IMR-90 (cell line): ENCODE measurements at regions not wholly inside any gene's neighbourhood (a gene's known extent, or its start where the extent isn't known, plus 50 kb on each side); places are given as distances from the start of the nearest gene placed in this dataset.

Experiments
- ATAC-seq: fragments of 200-7000 bp; cut with Tn5 transposase; 2 replicates; pipeline ENCODE4 v1.9.1; 2020; ENCODE audit warnings: low read depth, mild to moderate bottlenecking, moderate library complexity
- BruUV-seq: library from RNA; stranded (reverse); fragments of 400-500 nt; replicated peaks from 2 replicates; lab custom pipeline; 2021; lab: Mats Ljungman, UMichigan
- CTCF ChIA-PET: fragments of 300-600 bp; formaldehyde crosslinking; extraction: SDS; loops from one replicate; lab custom pipeline; 2021; ENCODE audit warnings: antibody characterized with exemption; lab: Yijun Ruan, JAX
- POLR2A ChIA-PET: fragments of 300-600 bp; sonication (Branson Sonifier 250); formaldehyde crosslinking; loops from one replicate; lab custom pipeline; 2022; ENCODE audit warnings: antibody characterized with exemption; ENCODE audit not compliant: unreplicated experiment; lab: Charles Lee
- DNase-seq: peaks from one replicate; pipeline ENCODE4 v3.0.0; 2013
- H2AFZ ChIP-seq: replicated peaks from 2 replicates; pipeline ENCODE3; 2013; ENCODE audit warnings: low read length, mild to moderate bottlenecking; ENCODE audit not compliant: poor library complexity
- H2AK5ac ChIP-seq: 2 replicates; pipeline ENCODE4 v1.6.1; 2013; ENCODE audit warnings: low read depth, low read length, inconsistent platforms
- H2AK9ac ChIP-seq: replicated peaks from 2 replicates; pipeline ENCODE3; 2013; ENCODE audit warnings: mild to moderate bottlenecking, low read depth, low read length, moderate library complexity; ENCODE audit not compliant: poor library complexity
- H2BK120ac ChIP-seq: 2 replicates; pipeline ENCODE4 v1.6.1; 2013; ENCODE audit warnings: low read depth, low read length, inconsistent platforms
- H2BK15ac ChIP-seq: 3 replicates; pipeline ENCODE4 v1.6.1; 2013; ENCODE audit warnings: low read depth, low read length, inconsistent platforms
- H2BK20ac ChIP-seq: 2 replicates; pipeline ENCODE4 v1.6.1; 2013; ENCODE audit warnings: low read depth, mild to moderate bottlenecking, inconsistent platforms, low read length, moderate library complexity
- H2BK5ac ChIP-seq: 2 replicates; pipeline ENCODE4 v1.6.1; 2013; ENCODE audit warnings: mild to moderate bottlenecking, low read depth, low read length, inconsistent platforms; ENCODE audit not compliant: poor library complexity, severe bottlenecking
- H3K14ac ChIP-seq: replicated peaks from 2 replicates; pipeline ENCODE4 v1.6.1; 2013; ENCODE audit warnings: low read depth, low read length, inconsistent platforms
- H3K18ac ChIP-seq: 2 replicates; pipeline ENCODE4 v1.6.1; 2013; ENCODE audit warnings: low read depth, low read length, control low read depth
- H3K23ac ChIP-seq: 2 replicates; pipeline ENCODE4 v1.6.1; 2013; ENCODE audit warnings: low read depth, low read length, inconsistent platforms
- H3K27ac ChIP-seq: 2 replicates; pipeline ENCODE4 v1.5.1; 2013; ENCODE audit warnings: mild to moderate bottlenecking, control low read depth, low read length; ENCODE audit not compliant: insufficient read depth
- H3K27me3 ChIP-seq: 2 replicates; pipeline ENCODE4 v1.6.1; 2013; ENCODE audit warnings: low read length; ENCODE audit not compliant: control insufficient read depth, insufficient read depth
- H3K36me3 ChIP-seq: 2 replicates; pipeline ENCODE4 v1.6.1; 2013; ENCODE audit warnings: low read length, mixed read lengths; ENCODE audit not compliant: control insufficient read depth, insufficient read depth
- H3K4ac ChIP-seq: 2 replicates; pipeline ENCODE4 v1.6.1; 2013; ENCODE audit warnings: low read depth, low read length, inconsistent platforms
- H3K4me1 ChIP-seq: 2 replicates; pipeline ENCODE4 v1.6.1; 2013; ENCODE audit warnings: low read length, mixed read lengths; ENCODE audit not compliant: control insufficient read depth, insufficient read depth
- H3K4me2 ChIP-seq: 2 replicates; pipeline ENCODE4 v1.6.1; 2013; ENCODE audit warnings: low read depth, mild to moderate bottlenecking, control low read depth, low read length, moderate library complexity
- H3K4me3 ChIP-seq: 2 replicates; pipeline ENCODE4 v1.5.1; 2013; ENCODE audit warnings: low read depth, mild to moderate bottlenecking, control low read depth, low read length, moderate library complexity; ENCODE audit not compliant: insufficient read depth
- H3K56ac ChIP-seq: 2 replicates; pipeline ENCODE4 v1.6.1; 2013; ENCODE audit warnings: low read length, inconsistent platforms; ENCODE audit not compliant: insufficient read depth; ENCODE audit errors: extremely low read depth
- H3K79me1 ChIP-seq, 2 experiments: 2 replicates each; pipeline ENCODE4 v1.6.1; 2013; ENCODE audit warnings: low read length in 2 of 2, inconsistent platforms in 1 of 2, low read depth in 1 of 2
- H3K9ac ChIP-seq: 2 replicates; pipeline ENCODE4 v1.6.1; 2013; ENCODE audit warnings: low read depth, low read length, control low read depth
- H3K9me1 ChIP-seq: 2 replicates; pipeline ENCODE4 v1.6.1; 2013; ENCODE audit warnings: low read length, inconsistent platforms; ENCODE audit not compliant: insufficient read depth
- H3K9me3 ChIP-seq: 2 replicates; pipeline ENCODE4 v1.6.1; 2013; ENCODE audit warnings: low read length; ENCODE audit not compliant: control insufficient read depth, insufficient read depth
- H4K20me1 ChIP-seq: 2 replicates; pipeline ENCODE4 v1.6.1; 2013; ENCODE audit warnings: low read length, inconsistent platforms; ENCODE audit not compliant: insufficient read depth
- H4K5ac ChIP-seq: 2 replicates; pipeline ENCODE4 v1.6.1; 2013; ENCODE audit warnings: mild to moderate bottlenecking, low read depth, low read length, control low read depth
- H4K8ac ChIP-seq, 2 experiments: 2 replicates each; pipeline ENCODE4 v1.6.1; 2013; ENCODE audit warnings: low read depth in 2 of 2, low read length in 2 of 2, control low read depth in 1 of 2, inconsistent platforms in 1 of 2
- H4K91ac ChIP-seq: 2 replicates; pipeline ENCODE4 v1.6.1; 2013; ENCODE audit warnings: low read depth, low read length, inconsistent platforms; ENCODE audit not compliant: insufficient read depth
- BHLHE40 ChIP-seq: fragments of 150-350 bp; IDR thresholded peaks from 2 replicates; pipeline ENCODE4 v1.6.1; 2016; ENCODE audit warnings: mild to moderate bottlenecking, low read depth, low read length
- CEBPB ChIP-seq: IDR thresholded peaks from 2 replicates; pipeline ENCODE4 v1.6.1; 2012; ENCODE audit warnings: low read depth, low read length, improper control_type of control experiment
- CHD1 ChIP-seq: IDR thresholded peaks from 2 replicates; pipeline ENCODE4 v1.6.1; 2012; ENCODE audit warnings: low read depth, low read length, improper control_type of control experiment
- CTCF ChIP-seq: conservative IDR thresholded peaks from 2 replicates; pipeline ENCODE4 v1.5.1; 2012; ENCODE audit warnings: mild to moderate bottlenecking, low read depth, low read length, improper control_type of control experiment
- FOS ChIP-seq: fragments of 150-350 bp; IDR thresholded peaks from 2 replicates; pipeline ENCODE4 v1.6.1; 2016; ENCODE audit warnings: low read depth, low read length
- MAFK ChIP-seq: IDR thresholded peaks from 2 replicates; pipeline ENCODE4 v1.6.1; 2012; ENCODE audit warnings: low read depth, low read length, improper control_type of control experiment
- RCOR1 ChIP-seq: IDR thresholded peaks from 2 replicates; pipeline ENCODE4 v1.6.1; 2012; ENCODE audit warnings: mild to moderate bottlenecking, low read length, improper control_type of control experiment; ENCODE audit not compliant: insufficient replicate concordance
- RFX5 ChIP-seq: IDR thresholded peaks from 2 replicates; pipeline ENCODE4 v1.8.0; 2012; ENCODE audit warnings: low read depth, mild to moderate bottlenecking, low read length, moderate library complexity
- SMC3 ChIP-seq: fragments of 150-350 bp; IDR thresholded peaks from 2 replicates; pipeline ENCODE4 v1.6.1; 2016; ENCODE audit warnings: low read depth, mild to moderate bottlenecking, antibody characterized with exemption, low read length, moderate library complexity
- USF2 ChIP-seq: fragments of 150-350 bp; IDR thresholded peaks from 2 replicates; pipeline ENCODE4 v1.6.1; 2017; ENCODE audit warnings: mild to moderate bottlenecking, antibody characterized with exemption, low read length, low read depth
- WGBS, 2 experiments: methylation state at CpG; one replicate each; pipeline versions ENCODE4 v1.1.5 to v1.1.7; 2013; ENCODE audit warnings: missing lambda C conversion rate in 2 of 2; ENCODE audit not compliant: insufficient read length in 1 of 2; ENCODE audit errors: extremely low coverage in 2 of 2; 5-methylcytosine and 5-hydroxymethylcytosine counted together
- dilution Hi-C: fragments of 300-500 bp; cut with HindIII; formaldehyde crosslinking; loops from one replicate; pipeline ENCODE4 v1.14.3; 2018; ENCODE audit warnings: low sequenced_read_pairs; ENCODE audit not compliant: unreplicated experiment
- in situ Hi-C: fragments of 300-500 bp; cut with MboI; formaldehyde crosslinking; loops from 3 replicates; pipeline ENCODE4 v1.14.3; 2019; ENCODE audit warnings: low sequenced_read_pairs, inconsistent platforms, mixed read lengths
- intact Hi-C: fragments of 100-400 bp; cut with micrococcal nuclease; formaldehyde crosslinking; loops from 2 replicates; pipeline ENCODE4 v1.10.0; 2022

- H3K23ac ChIP-seq: no peak overlapping the region
- H3K36me3 ChIP-seq: no peaks in the 10 kb centered on the region
- ATAC-seq: no peak
- no peaks in the 10 kb centered on the region for H3K27me3 ChIP-seq
- intact Hi-C loops: no loop called here
- H3K9me3 ChIP-seq: no peaks in the 10 kb centered on the region
- H3K56ac ChIP-seq: no peak overlapping the region
- H2AK5ac ChIP-seq: no peak overlapping the region
- in situ Hi-C loops: no loop called here
- dilution Hi-C loops: no loop called here
- no peak for TF ChIP-seq SMC3
- TF ChIP-seq CEBPB: no peak
- no peak for TF ChIP-seq RFX5
- no peak for TF ChIP-seq MAFK
- TF ChIP-seq BHLHE40: no peak
- no peak for TF ChIP-seq CTCF
- TF ChIP-seq FOS: no peak
- TF ChIP-seq RCOR1: no peak
- no peak for TF ChIP-seq CHD1
- TF ChIP-seq USF2: no peak
- H3K4ac ChIP-seq: no peak overlapping the region
- no peak overlapping the region for H2BK15ac ChIP-seq
- H2BK5ac ChIP-seq: no peak overlapping the region
- H2AFZ ChIP-seq: no peak overlapping the region
- DNase-seq: no peak
- H4K8ac ChIP-seq: no peak overlapping the region
- H4K20me1 ChIP-seq: no peaks in the 10 kb centered on the region
- H3K14ac ChIP-seq: no peak overlapping the region
- CTCF ChIA-PET: no interaction called here
- no peak overlapping the region for H3K18ac ChIP-seq
- no peak overlapping the region for H3K27ac ChIP-seq
- no peak overlapping the region for H2BK20ac ChIP-seq
- H4K91ac ChIP-seq: no peak overlapping the region
- no peak overlapping the region for H4K5ac ChIP-seq
- H3K9ac ChIP-seq: no peak overlapping the region
- no peaks in the 10 kb centered on the region for H3K9me1 ChIP-seq
- H3K4me1 ChIP-seq: no peaks in the 10 kb centered on the region
- H3K4me3 ChIP-seq: no peak overlapping the region
- no peak overlapping the region for H2BK120ac ChIP-seq
- H2AK9ac ChIP-seq: no peak overlapping the region
- H3K4me2 ChIP-seq: no peak overlapping the region
- no CpG with 5 or more reads among the region's 1 CpG for whole genome bisulfite sequencing, 2 experiments
- no TSS peak for BruUV-seq
- no peaks in the 10 kb centered on the region for H3K79me1 ChIP-seq
- POLR2A ChIA-PET: no interaction called here
These were observed 225.5 kb upstream of the VRK2 start for GRCh38 chr2:57821088-57821487.
